Gastrocnemius medialis (tissue), 4 donors: ENCODE measurements at regions not wholly inside any gene's neighbourhood (a gene's known extent, or its start where the extent isn't known, plus 50 kb on each side); places are given as distances from the start of the nearest gene placed in this dataset.

Experiments
- CTCF ChIP-seq, 5 experiments: fragments of 450-650 bp in 3 of 5; fragments of 200-600 bp in 2 of 5; sonication (generic) in 2 of 5; IDR thresholded peaks in 4 of 5; conservative IDR thresholded peaks in 1 of 5; 1 replicate in 4 of 5; 2 replicates in 1 of 5; pipeline ENCODE4 v1.5.1; 2016 to 2019; ENCODE audit warnings: antibody characterized with exemption in 5 of 5, mild to moderate bottlenecking in 3 of 5, moderate library complexity in 3 of 5
- POLR2A ChIP-seq, 2 donors: fragments of 450-650 bp; IDR thresholded peaks; one replicate each; pipeline ENCODE4 v1.6.1; 2017; ENCODE audit warnings: antibody characterized with exemption in 2 of 2, mild to moderate bottlenecking in 2 of 2, moderate library complexity in 2 of 2

GRCh38 chr4:24669751-24670150, 85.4 kb upstream of the DHX15 start:
- TF ChIP-seq CTCF (IDR thresholded peaks at IDR 0.05 in 4 of 5, conservative IDR thresholded peaks at IDR 0.05 in 1 of 5) (no peak), POLR2A (IDR thresholded peaks at IDR 0.05) (no peak)
